Left ventricle myocardium inferior (tissue), 1 donor: ENCODE measurements at regions not wholly inside any gene's neighbourhood (a gene's known extent, or its start where the extent isn't known, plus 50 kb on each side); places are given as distances from the start of the nearest gene placed in this dataset.
"Not testable (repeated sequence)": the region's sequence is repeated elsewhere in the genome, so short reads cannot be mapped to it uniquely, and the experiment has no call there.

ENCODE experiments used
- DNase-seq: peaks from one replicate; pipeline ENCODE4 v3.0.0-alpha.2; 2020
- H3K27ac ChIP-seq: fragments of 200-600 bp; replicated peaks from 2 replicates; pipeline ENCODE4 v1.8.0; 2021
- H3K27me3 ChIP-seq: fragments of 200-600 bp; 2 replicates; pipeline ENCODE4 v1.8.0; 2021; ENCODE audit warnings: low read depth
- H3K36me3 ChIP-seq: fragments of 200-600 bp; 2 replicates; pipeline ENCODE4 v1.8.0; 2021
- H3K4me1 ChIP-seq: fragments of 200-600 bp; 2 replicates; pipeline ENCODE4 v1.8.0; 2021
- H3K4me3 ChIP-seq: fragments of 200-600 bp; 2 replicates; pipeline ENCODE4 v1.8.0; 2021; ENCODE audit warnings: mild to moderate bottlenecking, moderate library complexity
- H3K9me3 ChIP-seq: fragments of 200-600 bp; replicated peaks from 2 replicates; pipeline ENCODE4 v1.8.0; 2021
- intact Hi-C: fragments of 100-400 bp; cut with micrococcal nuclease; formaldehyde crosslinking; loops from one replicate; pipeline ENCODE4 v1.11.0; 2022
- TF ChIP-seq, protein P1 (sequence below): fragments of 200-600 bp; IDR thresholded peaks from 2 replicates; pipeline ENCODE4 v1.8.0; 2021; ENCODE audit warnings: antibody characterized with exemption, mild to moderate bottlenecking, borderline replicate concordance
- donor health status: DM: no; HTN: yes; CAD: no; lungs with severe emphysema.

DNA sequence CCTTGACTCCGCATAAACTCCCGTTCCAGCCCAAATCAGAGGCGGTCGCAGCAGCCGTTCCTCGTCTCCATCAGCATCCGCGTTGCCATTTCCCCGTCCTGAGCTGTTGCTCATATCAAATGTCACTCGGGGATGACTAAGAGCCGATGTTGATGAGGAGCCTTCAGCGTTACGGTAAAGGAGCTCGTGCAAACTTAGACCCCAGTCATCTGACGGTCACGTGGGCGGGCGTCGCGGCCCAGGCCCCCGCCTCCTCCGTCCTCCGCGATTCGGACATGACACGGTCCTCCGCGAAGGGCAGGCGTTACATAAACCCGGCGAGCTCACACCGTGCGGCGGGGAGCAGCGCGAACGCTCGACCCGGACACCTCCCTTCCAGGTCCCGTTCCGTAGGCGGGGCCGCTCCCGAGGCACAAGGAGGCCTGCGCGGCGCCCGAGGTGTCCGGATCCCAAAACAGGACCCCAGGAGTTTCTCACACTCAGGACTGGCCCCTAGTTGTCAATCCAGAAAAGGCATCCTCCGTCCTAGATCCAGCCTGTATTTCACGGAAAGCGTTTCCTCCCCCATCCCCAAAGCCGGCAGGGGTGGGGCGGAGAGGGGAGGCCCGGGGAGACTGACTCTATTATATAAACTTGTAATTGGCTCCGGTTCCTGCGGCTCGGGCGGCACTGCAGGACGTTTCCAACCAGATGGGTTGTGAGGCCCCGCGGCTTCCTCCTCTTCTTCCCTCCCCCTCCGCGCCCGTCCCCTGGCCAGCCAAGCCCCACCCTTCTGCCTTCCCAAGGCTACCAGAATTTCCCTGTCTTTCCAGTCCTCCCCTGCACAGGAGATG is 100.0 kb upstream of the IGF1R start:
- TF ChIP-seq, protein P1, sequence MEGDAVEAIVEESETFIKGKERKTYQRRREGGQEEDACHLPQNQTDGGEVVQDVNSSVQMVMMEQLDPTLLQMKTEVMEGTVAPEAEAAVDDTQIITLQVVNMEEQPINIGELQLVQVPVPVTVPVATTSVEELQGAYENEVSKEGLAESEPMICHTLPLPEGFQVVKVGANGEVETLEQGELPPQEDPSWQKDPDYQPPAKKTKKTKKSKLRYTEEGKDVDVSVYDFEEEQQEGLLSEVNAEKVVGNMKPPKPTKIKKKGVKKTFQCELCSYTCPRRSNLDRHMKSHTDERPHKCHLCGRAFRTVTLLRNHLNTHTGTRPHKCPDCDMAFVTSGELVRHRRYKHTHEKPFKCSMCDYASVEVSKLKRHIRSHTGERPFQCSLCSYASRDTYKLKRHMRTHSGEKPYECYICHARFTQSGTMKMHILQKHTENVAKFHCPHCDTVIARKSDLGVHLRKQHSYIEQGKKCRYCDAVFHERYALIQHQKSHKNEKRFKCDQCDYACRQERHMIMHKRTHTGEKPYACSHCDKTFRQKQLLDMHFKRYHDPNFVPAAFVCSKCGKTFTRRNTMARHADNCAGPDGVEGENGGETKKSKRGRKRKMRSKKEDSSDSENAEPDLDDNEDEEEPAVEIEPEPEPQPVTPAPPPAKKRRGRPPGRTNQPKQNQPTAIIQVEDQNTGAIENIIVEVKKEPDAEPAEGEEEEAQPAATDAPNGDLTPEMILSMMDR = peak; percentile 37
- Histone ChIP-seq H3K27me3 (peaks cover 51% of the 10 kb centered on the region), H3K4me1 (peaks cover 18% of the 10 kb centered on the region), H3K9me3 (no peaks in the 10 kb centered on the region), H3K4me3 (peak overlapping the region; percentile 72), H3K36me3 (no peaks in the 10 kb centered on the region), H3K27ac (peak overlapping the region; percentile 68)
- intact Hi-C loops = no loop called here
- peak; percentile 71 for DNase-seq

DNA sequence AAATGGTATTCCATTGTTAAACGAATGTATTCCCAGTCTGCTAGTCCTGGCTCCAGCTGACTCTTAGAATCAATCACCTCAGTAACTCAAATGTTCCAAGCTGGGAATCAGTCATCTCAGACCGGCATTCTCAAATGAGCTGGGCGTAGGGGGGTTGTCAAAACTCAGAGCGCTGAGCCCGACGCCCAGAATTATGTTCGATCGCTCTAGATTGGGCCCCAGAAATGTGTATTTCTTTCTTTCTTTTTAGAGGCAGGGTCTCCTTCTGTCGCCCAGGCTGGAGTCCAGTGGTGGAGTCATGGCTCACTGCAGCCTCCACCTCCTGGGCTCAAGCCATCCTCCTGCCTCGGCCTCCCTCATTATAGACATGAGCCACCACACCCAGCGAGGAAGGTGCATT is 99.3 kb upstream of the IGF1R start:
- no peak for DNase-seq
- Histone ChIP-seq H3K36me3 (no peaks in the 10 kb centered on the region), H3K27me3 (peaks cover 54% of the 10 kb centered on the region), H3K27ac (peak overlapping the region; percentile 68), H3K9me3 (no peaks in the 10 kb centered on the region), H3K4me3 (peak overlapping the region; percentile 72), H3K4me1 (peaks cover 18% of the 10 kb centered on the region)
- TF ChIP-seq, protein P1 = no peak
- intact Hi-C loops = no loop called here

DNA sequence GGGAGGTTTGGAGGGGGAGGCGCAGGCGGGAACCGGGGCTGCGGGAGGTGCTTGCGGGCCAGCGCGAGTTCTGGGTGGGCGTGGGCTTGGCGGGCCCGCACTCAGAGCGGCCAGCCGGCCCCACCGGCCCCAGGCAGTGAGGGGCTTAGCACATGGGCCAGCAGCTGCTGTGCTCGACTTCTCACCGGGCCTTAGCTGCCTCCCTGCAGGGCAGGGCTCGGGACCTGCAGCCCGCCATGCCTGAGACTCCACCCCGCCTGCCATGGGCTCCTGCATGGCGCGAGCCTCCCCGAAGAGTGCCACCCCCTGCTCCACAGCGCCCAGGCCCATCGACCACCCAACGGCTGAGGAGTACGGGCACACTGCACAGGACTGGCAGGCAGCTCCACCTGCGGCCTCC is 98.6 kb upstream of the IGF1R start:
- no peak overlapping the region for H3K4me3 ChIP-seq
- H3K27me3 ChIP-seq = peaks cover 60% of the 10 kb centered on the region
- H3K4me1 ChIP-seq = peaks cover 18% of the 10 kb centered on the region
- H3K36me3 ChIP-seq = no peaks in the 10 kb centered on the region
- no peak for DNase-seq
- TF ChIP-seq, protein P1 = no peak
- intact Hi-C loops = no loop called here
- no peak overlapping the region for H3K27ac ChIP-seq
- H3K9me3 ChIP-seq = no peaks in the 10 kb centered on the region

DNA sequence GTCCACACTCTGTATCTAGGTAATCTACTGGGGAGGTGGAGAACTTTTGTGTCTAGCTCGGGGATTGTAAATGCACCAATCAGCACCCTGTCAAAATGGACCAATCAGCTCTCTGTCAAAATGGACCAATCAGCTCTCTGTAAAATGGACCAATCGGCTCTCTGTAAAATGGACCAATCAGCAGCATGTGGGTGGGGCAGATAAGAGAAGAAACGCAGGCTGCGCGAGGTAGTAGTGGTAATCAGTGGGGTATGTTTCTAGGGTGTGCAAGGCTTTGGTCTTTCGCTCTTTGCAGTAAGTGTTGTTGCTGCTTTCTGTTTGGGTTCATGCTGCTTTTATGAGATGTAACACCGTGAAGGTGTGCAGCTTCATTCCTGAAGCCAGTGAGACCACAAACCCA is 98.0 kb upstream of the IGF1R start:
- H3K9me3 ChIP-seq, intact Hi-C loops, H3K27ac ChIP-seq, H3K36me3 ChIP-seq, H3K4me3 ChIP-seq, DNase-seq: not testable (repeated sequence)
- H3K4me1 ChIP-seq = peaks cover 18% of the 10 kb centered on the region
- peaks cover 65% of the 10 kb centered on the region for H3K27me3 ChIP-seq

DNA sequence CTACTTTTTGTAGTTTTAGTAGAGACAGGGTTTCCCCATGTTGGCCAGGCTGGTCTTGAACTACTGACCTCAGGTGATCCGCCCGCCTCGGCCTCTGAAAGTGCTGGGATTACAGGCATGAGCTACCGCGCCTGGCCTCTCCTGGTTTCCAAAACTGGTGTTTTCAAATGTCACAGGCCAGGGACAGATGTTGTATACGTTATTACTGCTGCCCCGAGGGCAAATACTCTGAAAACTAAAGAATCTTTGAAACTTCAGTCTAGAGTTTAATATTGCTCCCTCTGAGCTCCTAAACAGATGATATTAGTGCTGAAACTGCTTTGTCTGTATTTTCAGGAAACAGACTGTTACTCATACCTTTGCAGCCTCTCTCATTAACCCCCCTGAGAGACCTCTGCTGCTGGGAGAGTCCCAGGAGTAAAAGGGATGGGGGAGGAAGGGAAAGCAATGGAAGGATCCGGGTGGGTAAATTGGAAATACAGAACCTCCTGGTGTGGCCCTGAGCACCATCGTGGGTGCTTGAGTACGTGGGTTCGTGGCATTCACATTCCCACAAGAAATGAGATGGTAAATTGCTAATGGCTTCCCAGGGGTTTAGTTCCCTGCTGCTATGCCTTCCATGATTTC is 96.3 kb upstream of the IGF1R start:
- DNase-seq = no peak
- Histone ChIP-seq H3K27me3 (peaks cover 71% of the 10 kb centered on the region), H3K4me3 (no peak overlapping the region), H3K27ac (no peak overlapping the region), H3K9me3 (no peaks in the 10 kb centered on the region), H3K36me3 (no peaks in the 10 kb centered on the region), H3K4me1 (peaks cover 18% of the 10 kb centered on the region)
- intact Hi-C loops = no loop called here
- TF ChIP-seq, protein P1 = no peak
